PFSK-1 (cell line): ENCODE measurements at regions not wholly inside any gene's neighbourhood (a gene's known extent, or its start where the extent isn't known, plus 50 kb on each side); places are given as distances from the start of the nearest gene placed in this dataset.

Experiments
- FOXP2 ChIP-seq: optimal IDR thresholded peaks from 2 replicates; pipeline ENCODE3; 2011; ENCODE audit warnings: borderline replicate concordance, control low read depth, inconsistent platforms; ENCODE audit not compliant: insufficient read depth; ENCODE audit errors: extremely low read length, extremely low read depth
- POLR2AphosphoS5 ChIP-seq: IDR thresholded peaks from 2 replicates; pipeline ENCODE4 v1.6.1; 2012; ENCODE audit warnings: low read depth, mild to moderate bottlenecking, control low read depth, low read length, moderate library complexity
- REST ChIP-seq, 2 experiments: IDR thresholded peaks; 2 replicates each; pipeline versions ENCODE4 v1.6.1 to v1.8.0; 2011 to 2012; ENCODE audit warnings: low read depth in 2 of 2, low read length in 2 of 2, control low read depth in 1 of 2, inconsistent platforms in 1 of 2, mild to moderate bottlenecking in 1 of 2, moderate library complexity in 1 of 2; ENCODE audit not compliant: insufficient read depth in 1 of 2
- SIN3A ChIP-seq: IDR thresholded peaks from 2 replicates; pipeline ENCODE4 v1.6.1; 2012; ENCODE audit warnings: mild to moderate bottlenecking, low read length, moderate library complexity, borderline replicate concordance; ENCODE audit not compliant: insufficient read depth
- TAF1 ChIP-seq: IDR thresholded peaks from 2 replicates; pipeline ENCODE4 v1.6.1; 2012; ENCODE audit warnings: low read length, control low read depth, borderline replicate concordance; ENCODE audit not compliant: insufficient read depth

- no peak for TF ChIP-seq REST (IDR thresholded peaks at IDR 0.05; ENCODE audit: insufficient read depth in 1 of 2, low read depth in 2 of 2, low read length in 2 of 2)
- TF ChIP-seq TAF1: no peak
- no peak for TF ChIP-seq SIN3A
- no peak for TF ChIP-seq FOXP2
- no peak for TF ChIP-seq POLR2AphosphoS5
Observed at GRCh38 chr12:17278946-17279345, 673.0 kb upstream of the LMO3 start.

DNA sequence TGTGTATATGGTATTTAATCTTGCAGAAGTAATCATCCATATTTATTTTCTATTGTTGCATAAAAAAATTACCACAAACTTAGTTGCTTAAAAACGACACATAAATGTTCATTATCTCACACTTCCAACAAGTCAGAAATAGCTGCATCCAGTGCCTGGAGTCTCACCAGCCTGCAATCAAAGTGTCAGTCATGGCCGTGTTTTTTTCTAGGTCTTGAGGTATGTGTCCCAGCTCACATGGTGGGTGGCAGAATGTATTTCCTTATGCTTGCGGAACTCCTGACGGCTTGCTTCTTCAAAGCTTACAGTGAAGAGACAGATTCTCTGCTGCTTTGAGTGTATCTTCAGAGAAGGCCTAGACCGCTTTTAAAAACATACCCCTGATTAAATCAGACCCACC is 670.2 kb upstream of the LMO3 start:
- TF ChIP-seq SIN3A (no peak), TAF1 (no peak), REST (IDR thresholded peaks at IDR 0.05; ENCODE audit: insufficient read depth in 1 of 2, low read depth in 2 of 2, low read length in 2 of 2) (no peak), FOXP2 (no peak), POLR2AphosphoS5 (no peak)

DNA sequence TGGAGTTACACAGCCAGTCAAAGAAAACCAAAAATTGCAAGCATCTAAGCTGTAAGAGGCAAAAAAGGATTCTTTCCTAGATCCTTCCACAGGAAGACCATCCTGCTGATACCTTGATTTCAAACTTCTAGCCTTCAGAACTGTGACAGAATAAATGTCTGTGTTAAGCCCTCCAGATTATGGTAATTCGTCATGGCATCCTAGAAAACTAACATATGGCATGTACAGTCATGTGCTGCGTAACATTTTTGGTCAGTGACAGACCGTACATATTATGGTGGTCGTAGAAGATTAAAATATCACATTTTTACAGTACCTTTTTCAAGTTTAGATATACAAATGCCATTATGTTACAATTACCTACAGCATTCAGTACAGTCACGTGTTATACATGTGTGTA is 660.9 kb upstream of the LMO3 start:
- TF ChIP-seq SIN3A (no peak), POLR2AphosphoS5 (no peak), TAF1 (no peak), FOXP2 (no peak), REST (IDR thresholded peaks at IDR 0.05; ENCODE audit: insufficient read depth in 1 of 2, low read depth in 2 of 2, low read length in 2 of 2) (no peak)

DNA sequence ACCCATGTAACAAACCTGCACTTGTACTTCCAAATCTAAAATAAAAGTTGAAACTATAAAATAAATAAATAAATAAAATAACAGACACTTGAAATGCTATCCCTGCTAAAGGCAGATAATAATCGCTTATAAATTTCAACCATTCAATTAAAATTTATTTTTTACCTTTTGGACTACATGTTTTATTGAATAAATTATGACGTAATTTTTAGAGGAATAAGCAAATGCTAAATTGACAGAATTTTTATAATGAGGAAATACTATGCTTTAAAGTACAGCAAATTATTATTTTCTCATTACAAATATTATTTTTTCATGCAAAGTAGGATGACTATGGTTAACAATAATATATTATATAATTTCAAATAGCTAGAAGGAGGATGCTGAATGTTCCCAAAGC is 658.6 kb upstream of the LMO3 start:
- TF ChIP-seq FOXP2: no peak
- no peak for TF ChIP-seq TAF1
- TF ChIP-seq POLR2AphosphoS5: no peak
- TF ChIP-seq SIN3A: no peak
- no peak for TF ChIP-seq REST (IDR thresholded peaks at IDR 0.05; ENCODE audit: insufficient read depth in 1 of 2, low read depth in 2 of 2, low read length in 2 of 2)

DNA sequence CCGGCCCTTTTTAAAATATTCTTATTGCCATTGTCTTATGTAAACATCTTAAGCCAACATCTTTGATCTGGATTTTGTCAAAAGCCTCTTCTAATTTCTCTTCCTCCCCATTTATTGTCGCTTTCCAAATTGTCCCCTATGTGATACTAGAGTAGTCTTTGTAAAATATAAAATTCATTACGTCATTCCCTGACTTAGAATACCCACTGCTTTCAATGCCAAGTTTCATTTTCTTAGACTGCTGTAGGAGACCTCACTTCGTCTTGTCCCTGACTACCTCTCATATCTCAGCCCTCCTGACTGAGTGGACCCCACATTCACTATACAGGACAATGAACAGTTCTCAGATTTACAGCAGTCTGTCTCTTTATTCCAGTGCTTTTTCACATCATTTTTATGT is 633.9 kb upstream of the LMO3 start:
- TF ChIP-seq FOXP2: no peak
- TF ChIP-seq POLR2AphosphoS5: no peak
- no peak for TF ChIP-seq REST (IDR thresholded peaks at IDR 0.05; ENCODE audit: insufficient read depth in 1 of 2, low read depth in 2 of 2, low read length in 2 of 2)
- TF ChIP-seq TAF1: no peak
- no peak for TF ChIP-seq SIN3A
